ENCODE measurements at regions not wholly inside any gene's neighbourhood (a gene's known extent, or its start where the extent isn't known, plus 50 kb on each side); places are given as distances from the start of the nearest gene placed in this dataset.

- no peak for DNase-seq
These were observed 92.3 kb upstream of the LRIG1 start for GRCh38 chr3:66592927-66593625.

GRCh38 chr3:66593978-66594377 is 93.2 kb upstream of the LRIG1 start:
- DNase-seq, result no peak

DNA sequence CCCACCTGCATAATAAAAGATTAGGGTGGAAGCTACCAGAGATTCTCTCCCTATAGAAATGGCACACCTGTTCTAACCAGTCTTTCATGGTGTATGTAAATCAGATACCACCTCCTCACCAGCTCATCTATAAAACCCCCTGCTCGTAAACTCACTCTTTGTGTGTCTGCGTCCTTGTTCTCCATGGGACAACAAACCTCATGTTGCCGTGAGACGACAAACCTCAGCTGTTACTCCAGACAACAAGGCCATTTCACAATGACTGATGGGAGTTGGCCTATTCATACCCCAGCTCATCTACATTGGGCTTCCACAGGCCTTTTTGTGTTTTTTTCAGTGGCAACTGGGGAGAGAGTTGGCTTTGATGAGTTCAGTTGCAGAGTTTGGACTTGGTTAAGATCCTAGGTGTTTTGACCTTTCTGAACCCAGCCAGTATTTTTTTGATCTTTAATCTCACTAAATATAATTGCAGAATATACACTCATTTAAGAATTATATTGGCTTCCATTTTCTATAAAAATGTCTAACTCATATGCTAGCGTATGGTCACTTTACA is 96.6 kb upstream of the LRIG1 start:
- DNase-seq, result no peak

- peak in 1 of 2 experiments; percentile 1 for DNase-seq
These were observed 97.3 kb upstream of the LRIG1 start for GRCh38 chr3:66598168-66598567.

- no peak for DNase-seq
These were observed 101.4 kb upstream of the LRIG1 start for GRCh38 chr3:66602237-66602636.

DNA sequence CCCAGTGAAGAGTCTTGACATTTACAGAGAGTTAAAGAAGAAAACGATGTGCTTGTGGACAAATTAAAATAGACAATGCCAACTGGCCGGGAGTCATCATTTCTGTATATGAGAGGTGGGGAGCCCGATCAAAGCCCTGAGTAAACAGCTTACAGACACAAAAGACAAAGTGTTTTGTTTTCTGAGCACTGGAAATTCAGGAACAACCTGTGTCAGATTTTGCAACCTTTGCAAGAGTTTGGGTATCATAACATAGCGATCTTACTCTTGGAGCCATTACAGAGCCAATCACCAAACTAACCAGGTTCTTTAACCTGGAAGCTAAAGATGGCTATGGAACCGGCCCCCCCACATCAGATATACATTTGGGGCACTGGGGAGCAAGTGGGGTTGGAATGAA is 101.9 kb upstream of the LRIG1 start:
- no peak for DNase-seq

- no peak for DNase-seq
These were observed 102.4 kb upstream of the LRIG1 start for GRCh38 chr3:66603151-66603611.

GRCh38 chr3:66604481-66604880 is 103.7 kb upstream of the LRIG1 start:
- DNase-seq, result no peak

GRCh38 chr3:66606126-66606525 is 105.3 kb upstream of the LRIG1 start:
- DNase-seq, result no peak

- no peak for DNase-seq
These were observed 106.0 kb upstream of the LRIG1 start for GRCh38 chr3:66606868-66607267.

DNA sequence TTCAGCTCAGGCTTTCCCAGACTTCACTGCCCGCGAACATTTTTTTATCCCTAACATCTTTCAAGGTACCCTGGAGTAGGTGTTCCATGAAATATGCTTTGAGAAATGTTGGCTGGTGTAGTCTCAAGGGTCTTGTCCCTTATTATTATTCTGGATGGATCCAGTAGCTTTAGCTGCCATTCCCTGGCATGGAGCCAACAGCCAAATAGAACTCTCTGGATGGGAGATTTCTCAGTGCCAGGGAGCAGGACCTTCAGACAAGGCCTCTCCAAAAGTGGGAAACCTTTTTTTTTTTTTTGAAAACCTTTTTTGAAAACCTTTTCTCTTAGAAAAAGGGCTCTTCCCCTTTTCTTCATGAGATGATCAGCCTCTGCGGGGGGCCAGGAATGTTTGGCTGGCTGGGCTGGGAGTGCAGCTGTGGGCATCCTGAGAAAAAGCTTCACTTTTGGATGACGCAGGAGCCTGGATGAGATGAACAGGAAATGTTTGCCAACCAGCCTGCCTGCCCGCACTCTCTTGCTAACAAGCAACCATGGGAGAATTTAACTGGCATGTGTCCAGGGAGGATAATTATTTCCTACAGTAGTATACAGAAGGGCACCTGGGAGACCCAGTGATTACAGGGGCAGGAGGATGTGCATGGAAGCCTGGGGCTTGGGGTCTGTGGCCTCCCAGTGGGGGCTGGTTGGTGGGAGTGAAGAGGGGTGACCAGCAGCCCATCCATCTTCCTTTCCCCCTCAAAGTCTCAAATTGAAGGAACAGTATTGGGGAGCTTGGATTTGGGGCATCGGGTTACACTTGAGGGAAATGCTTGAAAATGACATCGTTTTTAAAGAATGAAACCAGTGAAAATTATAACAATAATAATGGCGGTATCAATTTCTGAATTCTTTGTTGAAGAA is 109.1 kb upstream of the LRIG1 start:
- peak in 1 of 2 experiments; percentile 29 for DNase-seq

DNA sequence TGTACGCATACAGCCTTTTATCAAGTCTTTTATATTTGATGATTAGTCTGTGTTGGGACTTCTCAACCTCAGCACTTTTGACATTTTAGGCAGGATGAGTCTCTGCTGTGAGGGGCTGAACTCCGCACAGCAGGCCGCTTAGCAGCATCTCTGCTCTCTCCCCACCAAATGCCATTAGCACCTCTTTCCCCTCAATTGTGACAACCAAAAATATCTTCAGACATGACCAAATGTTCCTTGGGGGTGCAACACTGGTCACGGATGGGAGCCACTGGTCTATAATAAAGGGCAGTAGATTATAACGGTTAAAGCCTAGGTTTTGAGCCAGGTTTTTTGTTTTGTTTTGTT is 109.7 kb upstream of the LRIG1 start:
- DNase-seq, result no peak

DNA sequence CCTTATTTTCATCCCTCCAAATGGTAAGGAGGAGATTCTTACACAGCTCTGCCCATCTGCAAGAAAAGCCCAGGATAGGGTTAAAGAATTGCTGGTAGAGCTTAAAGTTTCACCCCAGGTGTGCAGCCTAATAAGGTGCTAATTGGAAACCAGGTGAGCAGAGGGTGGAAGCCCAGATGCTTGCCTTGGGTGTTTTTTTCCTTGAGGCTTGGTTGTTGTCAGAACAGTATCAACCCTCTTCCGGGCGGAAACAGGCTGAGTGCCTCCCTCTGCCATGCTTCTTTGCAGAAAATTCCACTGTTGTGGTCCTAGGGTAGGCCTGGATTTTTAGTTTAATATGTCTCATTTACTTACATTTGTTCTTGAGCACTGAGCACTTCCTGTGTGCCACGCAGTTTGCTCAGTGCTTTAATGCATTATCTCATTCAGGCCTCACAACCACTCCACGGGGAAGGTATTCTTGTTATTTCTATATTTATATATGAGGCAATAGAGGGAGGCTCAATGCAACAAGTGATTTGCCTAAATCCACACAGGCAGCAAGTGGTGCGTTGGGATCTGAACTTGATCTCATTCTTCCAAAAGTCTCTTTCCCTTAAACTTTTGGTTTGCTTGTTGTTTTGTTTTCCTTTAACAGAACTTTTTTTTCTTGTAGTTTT is 115.0 kb upstream of the LRIG1 start:
- no peak for DNase-seq

GRCh38 chr3:66617351-66617750 is 116.5 kb upstream of the LRIG1 start:
- no peak for DNase-seq

- DNase-seq, result no peak
These were observed 117.2 kb upstream of the LRIG1 start for GRCh38 chr3:66618066-66618465.

DNA sequence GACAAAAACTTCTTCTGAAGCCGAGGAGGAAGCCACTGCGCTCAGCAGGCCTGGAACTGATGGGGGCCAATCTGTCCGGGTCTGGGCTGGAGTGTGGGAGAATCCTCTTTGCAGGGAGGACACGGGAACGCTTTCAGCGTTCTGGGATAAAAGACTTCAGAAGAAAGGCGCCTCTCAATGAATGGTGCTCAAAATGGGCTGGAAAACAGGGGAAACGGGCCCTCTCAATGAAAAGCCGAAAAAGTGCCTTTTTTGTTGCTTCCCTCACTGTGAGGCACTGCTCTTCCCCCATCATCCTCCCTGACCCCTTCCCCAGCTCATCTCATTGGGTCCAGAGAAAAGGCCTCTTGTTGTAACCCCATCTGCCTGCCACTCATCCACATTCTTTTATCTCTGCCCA is 119.5 kb upstream of the LRIG1 start:
- DNase-seq, result no peak

DNA sequence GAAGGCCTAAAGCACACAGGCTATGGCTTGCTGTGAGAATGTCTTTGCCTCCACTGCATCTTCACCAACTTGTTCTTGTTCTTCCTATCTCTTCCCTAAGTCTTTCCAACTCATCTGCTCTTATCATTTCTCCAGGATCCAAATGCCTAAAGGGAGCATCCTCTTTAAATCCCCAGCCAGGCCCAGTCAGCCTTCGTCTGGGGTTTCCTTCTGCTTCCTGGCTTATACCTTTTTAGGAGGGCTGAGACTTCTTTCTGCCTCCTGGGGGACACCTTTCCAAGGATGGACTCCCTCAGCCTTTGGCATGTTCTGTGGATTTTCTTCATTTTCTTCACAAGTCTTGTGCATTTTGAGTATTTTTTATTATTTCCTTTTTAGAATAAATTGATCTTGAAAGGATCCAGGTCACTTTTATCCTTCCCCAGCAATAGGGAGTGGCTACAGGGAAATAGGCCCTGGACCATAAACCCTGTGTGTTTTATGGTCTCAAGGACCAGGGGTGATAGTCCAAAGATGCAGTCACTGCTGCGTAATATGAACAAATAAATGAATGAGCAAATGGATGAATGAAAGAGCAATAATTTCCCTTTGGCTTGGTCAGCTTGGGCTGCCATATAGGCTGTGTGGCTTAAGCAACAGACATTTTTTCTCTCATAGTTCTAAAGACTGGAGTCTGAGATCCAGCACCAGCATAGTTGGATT is 122.1 kb upstream of the LRIG1 start:
- DNase-seq, result no peak

DNA sequence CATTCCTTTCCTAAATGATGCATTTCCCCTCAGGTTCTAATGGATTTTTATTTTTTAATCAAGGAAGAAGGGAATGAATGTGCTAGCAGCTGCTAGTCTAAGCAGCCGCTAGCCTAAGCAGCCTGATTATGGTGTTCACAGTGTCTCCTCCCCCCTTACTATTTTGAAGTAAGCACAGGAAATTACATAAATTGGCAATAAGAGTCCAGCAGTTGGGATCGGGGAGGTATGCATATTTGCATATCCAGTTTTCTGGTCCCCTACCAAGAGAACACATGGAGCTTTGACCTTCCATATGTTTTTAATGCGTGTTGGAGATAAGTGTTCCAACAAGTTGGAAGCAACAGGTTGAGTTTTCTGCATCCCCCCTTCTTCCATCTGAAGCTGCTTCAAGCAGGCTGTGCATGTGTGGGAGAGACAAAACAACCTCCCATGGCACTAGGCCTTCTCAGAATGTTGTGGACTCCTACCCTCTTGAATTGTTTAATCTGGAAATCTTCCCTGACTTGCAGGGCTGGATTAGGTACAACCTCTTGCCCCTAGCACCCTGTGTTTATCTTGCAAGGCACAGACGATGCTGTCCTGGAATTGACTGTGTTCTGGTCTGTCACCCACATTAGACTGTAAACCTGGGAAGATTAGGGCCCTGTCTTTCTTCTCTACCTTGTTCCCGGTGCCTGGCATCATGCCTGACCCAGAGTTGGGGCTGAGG is 124.8 kb upstream of the LRIG1 start:
- peak; percentile 5 to 16 for DNase-seq

DNA sequence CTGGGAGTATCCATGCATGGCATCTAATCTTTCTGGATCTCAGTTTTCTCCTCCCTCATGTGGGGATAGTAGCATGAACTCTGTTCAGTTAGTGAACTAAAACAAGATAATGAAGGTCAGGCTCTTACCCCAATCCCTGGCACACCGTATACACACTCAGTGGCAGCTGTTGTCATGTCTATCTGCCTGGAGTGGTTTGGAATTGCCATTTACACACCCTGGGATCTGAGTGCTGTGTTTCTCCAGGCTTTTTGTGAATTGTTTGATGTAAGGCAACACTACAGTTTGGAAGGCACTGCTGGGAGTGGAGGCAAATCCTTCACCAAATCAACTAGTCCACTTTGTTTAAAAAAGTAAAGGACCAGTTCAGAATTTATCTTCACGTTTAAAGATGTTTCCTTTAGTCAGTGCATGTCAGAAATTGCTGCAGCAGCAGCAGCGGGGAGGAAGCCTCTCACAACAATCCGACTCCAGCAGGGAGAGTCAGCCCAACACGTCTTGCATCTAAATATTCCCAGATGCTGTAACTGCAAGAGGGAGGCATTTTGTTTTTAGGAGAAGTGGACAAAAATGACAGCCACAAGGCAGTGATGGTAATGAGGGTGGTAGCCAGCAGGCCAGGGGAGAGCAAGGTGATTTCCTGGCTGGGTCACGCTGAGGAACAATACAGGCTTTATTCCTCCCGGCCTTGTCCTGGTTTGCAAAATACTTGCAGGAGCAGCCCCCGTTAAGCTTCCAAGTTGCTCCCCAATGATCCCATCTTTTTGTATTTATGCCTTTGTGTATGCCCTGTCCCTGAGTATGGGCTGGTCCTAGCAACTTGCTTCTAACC is 128.5 kb upstream of the LRIG1 start:
- no peak for DNase-seq

- no peak for DNase-seq
These were observed 129.2 kb upstream of the LRIG1 start for GRCh38 chr3:66629982-66630368.

Data from NCI-H524 (cell line).